ENCODE measurements at regions not wholly inside any gene's neighbourhood (a gene's known extent, or its start where the extent isn't known, plus 50 kb on each side); places are given as distances from the start of the nearest gene placed in this dataset.
"Not testable (repeated sequence)": the region's sequence is repeated elsewhere in the genome, so short reads cannot be mapped to it uniquely, and the experiment has no call there.

- DNase-seq, result no peak
These were observed 88.9 kb upstream of the ECI2 start for GRCh38 chr6:4224067-4224978.

- DNase-seq, result no peak
These were observed 85.2 kb upstream of the ECI2 start for GRCh38 chr6:4220558-4220957.

GRCh38 chr6:4218619-4219317 is 83.4 kb upstream of the ECI2 start:
- DNase-seq, result not testable (repeated sequence)

- DNase-seq, result no peak
These were observed 77.2 kb upstream of the ECI2 start for GRCh38 chr6:4212588-4212987.

GRCh38 chr6:4210629-4211419 is 75.4 kb upstream of the ECI2 start:
- peak; percentile 66 for DNase-seq

- no peak for DNase-seq
These were observed 73.8 kb upstream of the ECI2 start for GRCh38 chr6:4209196-4209595.

- DNase-seq, result no peak
These were observed 72.8 kb upstream of the ECI2 start for GRCh38 chr6:4208158-4208557.

- DNase-seq, result not testable (repeated sequence)
These were observed 68.5 kb upstream of the ECI2 start for GRCh38 chr6:4203642-4204417.

- no peak for DNase-seq
These were observed 57.3 kb upstream of the ECI2 start for GRCh38 chr6:4192627-4193026.

GRCh38 chr6:4192173-4192572 is 56.8 kb upstream of the ECI2 start:
- no peak for DNase-seq

- no peak for DNase-seq
These were observed 55.9 kb upstream of the ECI2 start for GRCh38 chr6:4191271-4191721.

GRCh38 chr6:4189249-4189648 is 53.9 kb upstream of the ECI2 start:
- no peak for DNase-seq

- DNase-seq, result no peak
These were observed 53.4 kb upstream of the ECI2 start for GRCh38 chr6:4188801-4189200.

- DNase-seq, result no peak
These were observed 52.1 kb upstream of the ECI2 start for GRCh38 chr6:4187480-4187879.

GRCh38 chr6:4186385-4186784 is 51.0 kb upstream of the ECI2 start:
- DNase-seq, result no peak

- DNase-seq, result no peak
These were observed 50.5 kb upstream of the ECI2 start for GRCh38 chr6:4185846-4186245.

GRCh38 chr6:4185419-4185818 is 50.0 kb upstream of the ECI2 start:
- DNase-seq, result peak; percentile 15

Measured in activated naive CD4-positive, alpha-beta T cell treated with anti-CD3 and anti-CD28 coated beads, Interleukin-2, amount 50 U/mL, for 16 hours (primary cell).